WTC11 (cell line): ENCODE measurements at regions not wholly inside any gene's neighbourhood (a gene's known extent, or its start where the extent isn't known, plus 50 kb on each side); places are given as distances from the start of the nearest gene placed in this dataset.

Source experiments
- ATAC-seq: fragments of 200-7000 bp; cut with Tn5 transposase; 2 replicates; pipeline ENCODE4 v1.10.0; 2021; ENCODE audit warnings: mild to moderate bottlenecking, moderate library complexity
- CTCF ChIA-PET: fragments of 300-600 bp; sonication (Branson Sonifier 250); formaldehyde crosslinking; loops from one replicate; lab custom pipeline; 2021; ENCODE audit warnings: antibody characterized with exemption; lab: Charles Lee
- POLR2A ChIA-PET: fragments of 350-600 bp; sonication (Branson Sonifier 250); formaldehyde crosslinking; loops from one replicate; lab custom pipeline; 2021; ENCODE audit warnings: antibody characterized with exemption; lab: Charles Lee
- DNase-seq: peaks from one replicate; pipeline ENCODE4 v3.0.0; 2021; ENCODE audit warnings: low spot score
- H3K27ac Mint-ChIP-seq: 2 replicates; pipeline ENCODE4 v1.8.0; 2021; ENCODE audit warnings: mixed read lengths
- H3K27me3 Mint-ChIP-seq: 2 replicates; pipeline ENCODE4 v1.8.0; 2021; ENCODE audit warnings: low read depth, mild to moderate bottlenecking, moderate library complexity, mixed read lengths
- H3K36me3 Mint-ChIP-seq: 2 replicates; pipeline ENCODE4 v1.8.0; 2021; ENCODE audit warnings: mixed read lengths
- H3K4me1 Mint-ChIP-seq: 2 replicates; pipeline ENCODE4 v1.8.0; 2022; ENCODE audit warnings: mixed read lengths
- H3K4me3 Mint-ChIP-seq: 2 replicates; pipeline ENCODE4 v1.8.0; 2021; ENCODE audit warnings: mild to moderate bottlenecking, moderate library complexity, mixed read lengths
- H3K9me3 Mint-ChIP-seq: 2 replicates; pipeline ENCODE4 v1.8.0; 2021; ENCODE audit warnings: mixed read lengths
- ATF3 ChIP-seq: sonication (generic); formaldehyde crosslinking; conservative IDR thresholded peaks from 2 replicates; pipeline ENCODE4 v1.8.1; 2022; ENCODE audit warnings: mild to moderate bottlenecking, missing genetic modification reagents
- CBFB ChIP-seq: sonication (generic); formaldehyde crosslinking; IDR thresholded peaks from 2 replicates; pipeline ENCODE4 v1.8.1; 2022; ENCODE audit warnings: mild to moderate bottlenecking, low read depth, missing genetic modification reagents
- E2F1 ChIP-seq: sonication (generic); formaldehyde crosslinking; IDR thresholded peaks from 2 replicates; pipeline ENCODE4 v1.8.0; 2022; ENCODE audit warnings: mild to moderate bottlenecking, missing genetic modification reagents
- EMX1 ChIP-seq: fragments of 250-450 bp; sonication (Bioruptor Pico); IDR thresholded peaks from 2 replicates; pipeline ENCODE4 v1.8.0; 2021; ENCODE audit warnings: mild to moderate bottlenecking
- ERG ChIP-seq: fragments of 250-450 bp; sonication (Bioruptor Pico); IDR thresholded peaks from 2 replicates; pipeline ENCODE4 v1.8.0; 2021; ENCODE audit warnings: mild to moderate bottlenecking
- FOXJ3 ChIP-seq: sonication (generic); formaldehyde crosslinking; IDR thresholded peaks from 2 replicates; pipeline ENCODE4 v1.9.0; 2021; ENCODE audit warnings: missing genetic modification reagents, mild to moderate bottlenecking, borderline replicate concordance
- HMGA2 ChIP-seq: fragments of 250-450 bp; sonication (Bioruptor Pico); IDR thresholded peaks from 2 replicates; pipeline ENCODE4 v1.4.0; 2021; ENCODE audit warnings: mild to moderate bottlenecking, moderate library complexity
- KAT7 ChIP-seq: sonication (generic); formaldehyde crosslinking; IDR thresholded peaks from 2 replicates; pipeline ENCODE4 v1.8.1; 2023; ENCODE audit warnings: missing genetic modification reagents, mild to moderate bottlenecking, borderline replicate concordance
- NR3C1 ChIP-seq: sonication (generic); formaldehyde crosslinking; conservative IDR thresholded peaks from 2 replicates; pipeline ENCODE4 v1.8.1; 2023; ENCODE audit warnings: low read depth, mild to moderate bottlenecking, missing genetic modification reagents
- STAT6 ChIP-seq: sonication (generic); formaldehyde crosslinking; conservative IDR thresholded peaks from 2 replicates; pipeline ENCODE4 v1.8.1; 2023; ENCODE audit warnings: mild to moderate bottlenecking, low read depth, missing genetic modification reagents, moderate library complexity
- TCF7 ChIP-seq: sonication (generic); formaldehyde crosslinking; IDR thresholded peaks from 2 replicates; pipeline ENCODE4 v1.8.0; 2022; ENCODE audit warnings: mild to moderate bottlenecking, low read depth, missing genetic modification reagents, moderate library complexity
- TEAD1 ChIP-seq: sonication (generic); formaldehyde crosslinking; IDR thresholded peaks from 2 replicates; pipeline ENCODE4 v1.8.0; 2022; ENCODE audit warnings: mild to moderate bottlenecking, missing genetic modification reagents
- USF2 ChIP-seq: sonication (generic); formaldehyde crosslinking; IDR thresholded peaks from 2 replicates; pipeline ENCODE4 v1.8.1; 2023; ENCODE audit warnings: mild to moderate bottlenecking, missing genetic modification reagents, moderate library complexity
- ZNF263 ChIP-seq: sonication (generic); formaldehyde crosslinking; IDR thresholded peaks from 2 replicates; pipeline ENCODE4 v1.8.1; 2022; ENCODE audit warnings: low read depth, mild to moderate bottlenecking, moderate library complexity, missing genetic modification reagents
- ZNF281 ChIP-seq: sonication (generic); formaldehyde crosslinking; IDR thresholded peaks from 2 replicates; pipeline ENCODE4 v1.8.0; 2023; ENCODE audit warnings: mild to moderate bottlenecking, missing genetic modification reagents
- ZNF396 ChIP-seq: fragments of 250-450 bp; sonication (Bioruptor Pico); IDR thresholded peaks from 2 replicates; pipeline ENCODE4 v1.8.0; 2021; ENCODE audit warnings: mild to moderate bottlenecking, moderate library complexity, borderline replicate concordance
- ZNF512 ChIP-seq: sonication (generic); formaldehyde crosslinking; IDR thresholded peaks from 2 replicates; pipeline ENCODE4 v1.8.1; 2022; ENCODE audit warnings: missing genetic modification reagents, borderline replicate concordance

- ChIA-PET CTCF (no interaction called here), POLR2A (no interaction called here)
- ATAC-seq (no peak), DNase-seq (no peak)
- TF ChIP-seq HMGA2 (CRISPR knock-in tag) (no peak), KAT7 (no peak)
- Mint-ChIP-seq H3K9me3 (no peaks in the 10 kb centered on the region), H3K27me3 (no peaks in the 10 kb centered on the region), H3K4me1 (peaks cover 30% of the 10 kb centered on the region), H3K27ac (no peak overlapping the region), H3K36me3 (no peaks in the 10 kb centered on the region), H3K4me3 (no peak overlapping the region)
These were observed 92.2 kb upstream of the SFSWAP start for GRCh38 chr12:131618701-131619100.

- DNase-seq (no peak), ATAC-seq (no peak)
- Mint-ChIP-seq H3K9me3 (no peaks in the 10 kb centered on the region), H3K36me3 (no peaks in the 10 kb centered on the region), H3K27me3 (no peaks in the 10 kb centered on the region), H3K27ac (no peak overlapping the region), H3K4me3 (no peak overlapping the region), H3K4me1 (peaks cover 34% of the 10 kb centered on the region)
- TF ChIP-seq ZNF263 (CRISPR knock-in tag) (no peak), KAT7 (no peak), ZNF396 (CRISPR knock-in tag) (no peak), ZNF281 (no peak), FOXJ3 (CRISPR knock-in tag) (no peak), ATF3 (CRISPR knock-in tag) (no peak), STAT6 (no peak), EMX1 (CRISPR knock-in tag) (no peak), ZNF512 (no peak), CBFB (CRISPR knock-in tag) (no peak)
- CTCF ChIA-PET: interaction anchor here (1.5 kb wide), 1 partner anchor 15 kb away, joined by 4 read pairs; no protein-coding TSS in a partner anchor
- POLR2A ChIA-PET: no interaction called here
These were observed 91.7 kb upstream of the SFSWAP start for GRCh38 chr12:131619106-131619642.

- ATAC-seq (no peak), DNase-seq (no peak)
- H3K27ac Mint-ChIP-seq: no peak overlapping the region
- ChIA-PET CTCF (interaction anchor here (0.7 to 1.5 kb wide), 2 partner anchors 16 to 461 kb away, joined by 3 to 4 read pairs; no protein-coding TSS in a partner anchor), POLR2A (no interaction called here)
- no peak overlapping the region for H3K4me3 Mint-ChIP-seq
- H3K4me1 Mint-ChIP-seq: peaks cover 40% of the 10 kb centered on the region
- H3K27me3 Mint-ChIP-seq: no peaks in the 10 kb centered on the region
- H3K9me3 Mint-ChIP-seq: no peaks in the 10 kb centered on the region
- H3K36me3 Mint-ChIP-seq: no peaks in the 10 kb centered on the region
- no peak for TF ChIP-seq NR3C1 (CRISPR knock-in tag)
- no peak for TF ChIP-seq USF2 (CRISPR knock-in tag)
- no peak for TF ChIP-seq HMGA2 (CRISPR knock-in tag)
- TF ChIP-seq ZNF396 (CRISPR knock-in tag): no peak
- no peak for TF ChIP-seq E2F1
- no peak for TF ChIP-seq TEAD1 (CRISPR knock-in tag)
- no peak for TF ChIP-seq TCF7 (CRISPR knock-in tag)
- TF ChIP-seq ERG (CRISPR knock-in tag): no peak
- no peak for TF ChIP-seq KAT7
These were observed 91.0 kb upstream of the SFSWAP start for GRCh38 chr12:131619736-131620506.
